ENCODE measurements at regions not wholly inside any gene's neighbourhood (a gene's known extent, or its start where the extent isn't known, plus 50 kb on each side); places are given as distances from the start of the nearest gene placed in this dataset.

DNA sequence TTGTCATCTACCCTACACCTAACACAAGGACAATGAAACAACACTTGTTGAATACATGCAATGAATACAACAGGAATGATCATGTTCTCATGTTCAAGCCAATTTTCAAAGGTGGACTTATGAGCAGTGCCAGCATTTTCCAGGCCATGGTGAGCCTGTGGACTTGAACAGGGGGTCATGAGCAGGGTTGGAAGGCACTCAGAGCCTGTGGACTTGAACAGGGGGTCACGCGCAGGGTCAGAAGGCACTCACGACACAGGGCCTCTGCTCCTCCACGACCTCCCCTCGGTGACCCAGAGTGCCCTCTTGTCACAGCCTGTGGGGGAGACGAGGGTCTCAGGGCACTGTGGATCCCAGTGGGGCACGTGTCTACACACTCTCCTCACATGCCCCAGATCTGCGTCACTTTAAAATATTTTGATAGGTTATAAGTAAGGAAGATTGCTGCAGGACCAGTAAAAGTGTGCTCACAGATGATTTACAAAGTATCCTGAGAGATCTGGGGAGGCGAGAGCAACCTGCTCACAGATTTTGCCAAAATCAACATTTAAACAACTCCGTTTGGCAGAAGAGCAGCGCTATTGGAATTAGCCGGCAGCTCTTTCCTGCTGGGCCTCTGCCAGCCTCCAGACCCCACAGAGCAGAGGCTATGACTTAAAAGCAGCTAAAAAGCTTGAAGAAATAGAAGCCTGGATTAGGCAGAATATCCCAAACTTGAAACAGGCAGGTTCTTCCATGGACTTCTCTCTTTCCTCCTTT is 121.9 kb downstream of the TMEM18 start:
- TF ChIP-seq NFRKB (IDR thresholded peaks at IDR 0.05) (no peak), PRDM10 (CRISPR knock-in tag; IDR thresholded peaks at IDR 0.05; ENCODE audit: low read depth) (no peak), ZNF331 (CRISPR knock-in tag; IDR thresholded peaks at IDR 0.05) (no peak), SOX5 (CRISPR knock-in tag; IDR thresholded peaks at IDR 0.05; ENCODE audit: borderline replicate concordance) (no peak), THAP11 (CRISPR knock-in tag; IDR thresholded peaks at IDR 0.05) (no peak), MTA1 (CRISPR knock-in tag; IDR thresholded peaks at IDR 0.05; ENCODE audit: borderline replicate concordance) (no peak), CEBPB (IDR thresholded peaks at IDR 0.05; ENCODE audit: borderline replicate concordance, low read depth, low read length) (no peak), FOXJ3 (CRISPR knock-in tag; IDR thresholded peaks at IDR 0.05; ENCODE audit: borderline replicate concordance) (no peak), RARG (CRISPR knock-in tag; IDR thresholded peaks at IDR 0.05; ENCODE audit: low read depth) (no peak), RFX1 (IDR thresholded peaks at IDR 0.05) (no peak)
- TF ChIP-seq, protein P1, sequence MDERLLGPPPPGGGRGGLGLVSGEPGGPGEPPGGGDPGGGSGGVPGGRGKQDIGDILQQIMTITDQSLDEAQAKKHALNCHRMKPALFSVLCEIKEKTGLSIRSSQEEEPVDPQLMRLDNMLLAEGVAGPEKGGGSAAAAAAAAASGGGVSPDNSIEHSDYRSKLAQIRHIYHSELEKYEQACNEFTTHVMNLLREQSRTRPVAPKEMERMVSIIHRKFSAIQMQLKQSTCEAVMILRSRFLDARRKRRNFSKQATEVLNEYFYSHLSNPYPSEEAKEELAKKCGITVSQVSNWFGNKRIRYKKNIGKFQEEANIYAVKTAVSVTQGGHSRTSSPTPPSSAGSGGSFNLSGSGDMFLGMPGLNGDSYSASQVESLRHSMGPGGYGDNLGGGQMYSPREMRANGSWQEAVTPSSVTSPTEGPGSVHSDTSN (CRISPR knock-in tag; IDR thresholded peaks at IDR 0.05), result no peak
- TF ChIP-seq, protein P2, sequence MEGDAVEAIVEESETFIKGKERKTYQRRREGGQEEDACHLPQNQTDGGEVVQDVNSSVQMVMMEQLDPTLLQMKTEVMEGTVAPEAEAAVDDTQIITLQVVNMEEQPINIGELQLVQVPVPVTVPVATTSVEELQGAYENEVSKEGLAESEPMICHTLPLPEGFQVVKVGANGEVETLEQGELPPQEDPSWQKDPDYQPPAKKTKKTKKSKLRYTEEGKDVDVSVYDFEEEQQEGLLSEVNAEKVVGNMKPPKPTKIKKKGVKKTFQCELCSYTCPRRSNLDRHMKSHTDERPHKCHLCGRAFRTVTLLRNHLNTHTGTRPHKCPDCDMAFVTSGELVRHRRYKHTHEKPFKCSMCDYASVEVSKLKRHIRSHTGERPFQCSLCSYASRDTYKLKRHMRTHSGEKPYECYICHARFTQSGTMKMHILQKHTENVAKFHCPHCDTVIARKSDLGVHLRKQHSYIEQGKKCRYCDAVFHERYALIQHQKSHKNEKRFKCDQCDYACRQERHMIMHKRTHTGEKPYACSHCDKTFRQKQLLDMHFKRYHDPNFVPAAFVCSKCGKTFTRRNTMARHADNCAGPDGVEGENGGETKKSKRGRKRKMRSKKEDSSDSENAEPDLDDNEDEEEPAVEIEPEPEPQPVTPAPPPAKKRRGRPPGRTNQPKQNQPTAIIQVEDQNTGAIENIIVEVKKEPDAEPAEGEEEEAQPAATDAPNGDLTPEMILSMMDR (CRISPR knock-in tag; IDR thresholded peaks at IDR 0.05), result no peak
- TF ChIP-seq, protein P3, sequence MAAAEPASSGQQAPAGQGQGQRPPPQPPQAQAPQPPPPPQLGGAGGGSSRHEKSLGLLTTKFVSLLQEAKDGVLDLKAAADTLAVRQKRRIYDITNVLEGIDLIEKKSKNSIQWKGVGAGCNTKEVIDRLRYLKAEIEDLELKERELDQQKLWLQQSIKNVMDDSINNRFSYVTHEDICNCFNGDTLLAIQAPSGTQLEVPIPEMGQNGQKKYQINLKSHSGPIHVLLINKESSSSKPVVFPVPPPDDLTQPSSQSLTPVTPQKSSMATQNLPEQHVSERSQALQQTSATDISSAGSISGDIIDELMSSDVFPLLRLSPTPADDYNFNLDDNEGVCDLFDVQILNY (CRISPR knock-in tag; conservative IDR thresholded peaks at IDR 0.05), result no peak

Measured in HepG2 (cell line).